Lung microvascular endothelial cell (primary cell): ENCODE measurements at regions not wholly inside any gene's neighbourhood (a gene's known extent, or its start where the extent isn't known, plus 50 kb on each side); places are given as distances from the start of the nearest gene placed in this dataset.

Source experiments
- DNase-seq, 2 donors: peaks; one replicate each; pipeline versions ENCODE4 v3.0.0 to v3.0.0-alpha.2; 2010; ENCODE audit warnings: low read depth in 2 of 2

- DNase-seq, result no peak
Measured at GRCh38 chr11:80371931-80372330, 931.1 kb upstream of the TENM4 start.

- no peak for DNase-seq
Measured at GRCh38 chr11:80365980-80366379, 925.1 kb upstream of the TENM4 start.

GRCh38 chr11:80365076-80365725 lies 924.4 kb upstream of the TENM4 start:
- no peak for DNase-seq

GRCh38 chr11:80362563-80363340 lies 921.9 kb upstream of the TENM4 start:
- DNase-seq, result no peak

GRCh38 chr11:80355251-80355650 lies 914.4 kb upstream of the TENM4 start:
- DNase-seq, result no peak

- DNase-seq, result no peak
Measured at GRCh38 chr11:80350541-80350940, 909.7 kb upstream of the TENM4 start.

GRCh38 chr11:80349997-80350396 lies 909.2 kb upstream of the TENM4 start:
- no peak for DNase-seq

- no peak for DNase-seq
Measured at GRCh38 chr11:80346353-80347059, 905.7 kb upstream of the TENM4 start.

- DNase-seq, result no peak
Measured at GRCh38 chr11:80343436-80343835, 902.6 kb upstream of the TENM4 start.

- no peak for DNase-seq
Measured at GRCh38 chr11:80338231-80338630, 897.4 kb upstream of the TENM4 start.

- DNase-seq, result no peak
Measured at GRCh38 chr11:80331694-80332093, 890.9 kb upstream of the TENM4 start.

GRCh38 chr11:80330264-80330663 lies 889.4 kb upstream of the TENM4 start:
- DNase-seq, result no peak

GRCh38 chr11:80328774-80329173 lies 887.9 kb upstream of the TENM4 start:
- DNase-seq, result no peak

- DNase-seq, result no peak
Measured at GRCh38 chr11:80327956-80328614, 887.3 kb upstream of the TENM4 start.

- DNase-seq, result no peak
Measured at GRCh38 chr11:80321786-80322185, 881.0 kb upstream of the TENM4 start.

- DNase-seq, result no peak
Measured at GRCh38 chr11:80320765-80321164, 879.9 kb upstream of the TENM4 start.

GRCh38 chr11:80320226-80320625 lies 879.4 kb upstream of the TENM4 start:
- no peak for DNase-seq

GRCh38 chr11:80317612-80318011 lies 876.8 kb upstream of the TENM4 start:
- no peak for DNase-seq

GRCh38 chr11:80315200-80315599 lies 874.4 kb upstream of the TENM4 start:
- no peak for DNase-seq

GRCh38 chr11:80309301-80309700 lies 868.5 kb upstream of the TENM4 start:
- no peak for DNase-seq

GRCh38 chr11:80307676-80308075 lies 866.8 kb upstream of the TENM4 start:
- DNase-seq, result no peak
